A549 (cell line): ENCODE measurements at regions not wholly inside any gene's neighbourhood (a gene's known extent, or its start where the extent isn't known, plus 50 kb on each side); places are given as distances from the start of the nearest gene placed in this dataset.

ENCODE experiments used
- ATAC-seq, 2 experiments: fragments of 200-7000 bp in 1 of 2; fragments of >200 bp in 1 of 2; cut with Nextera tagmentation in 1 of 2; cut with Tn5 transposase in 1 of 2; 3 replicates each; pipeline versions ENCODE4 v1.8.0 to v1.9.1; 2018 to 2020; ENCODE audit warnings: mild to moderate bottlenecking in 1 of 2, moderate library complexity in 1 of 2
- CTCF ChIA-PET: fragments of 300-600 bp; sonication (Branson Sonifier 250); formaldehyde crosslinking; extraction: SDS; loops from one replicate; lab custom pipeline; 2021; ENCODE audit warnings: antibody characterized with exemption, inconsistent platforms; lab: Yijun Ruan, JAX
- POLR2A ChIA-PET: fragments of 350-600 bp; formaldehyde crosslinking; extraction: SDS; loops from one replicate; lab custom pipeline; 2021; ENCODE audit warnings: antibody characterized with exemption, inconsistent platforms; lab: Yijun Ruan, JAX
- DNase-seq, 2 experiments: peaks; one replicate each; pipeline versions ENCODE4 v3.0.0 to v3.0.0-alpha.2; 2011 to 2016; ENCODE audit warnings: low read depth in 1 of 2, low spot score in 1 of 2
- FAIRE-seq: peaks from 2 replicates; lab custom pipeline; 2011; peaks lifted over from hg19 to GRCh38; lab: Jason Lieb, UNC
- H3K27ac ChIP-seq, 2 experiments: fragments of >200 bp; sonication (Bioruptor Twin); formaldehyde crosslinking; 3 replicates each; pipeline ENCODE4 v1.5.1; 2016 to 2017
- H3K4me1 ChIP-seq: fragments of >200 bp; sonication (Bioruptor Twin); formaldehyde crosslinking; 3 replicates; pipeline ENCODE4 v1.6.1; 2016
- H3K4me2 ChIP-seq: fragments of >200 bp; sonication (Bioruptor Twin); formaldehyde crosslinking; 3 replicates; pipeline ENCODE4 v1.6.1; 2016
- H3K4me3 ChIP-seq: fragments of >200 bp; sonication (Bioruptor Twin); formaldehyde crosslinking; 3 replicates; pipeline ENCODE4 v1.5.1; 2016
- H3K9me3 ChIP-seq: fragments of >200 bp; sonication (Bioruptor Twin); formaldehyde crosslinking; 3 replicates; pipeline ENCODE4 v1.6.1; 2016
- ATOH8 ChIP-seq: fragments of 250-450 bp; sonication (Bioruptor Pico); IDR thresholded peaks from 2 replicates; pipeline ENCODE4 v1.5.0; 2020; ENCODE audit warnings: low read depth, mild to moderate bottlenecking, moderate library complexity
- BCL3 ChIP-seq: fragments of >200 bp; sonication (Bioruptor Twin); formaldehyde crosslinking; IDR thresholded peaks from 3 replicates; pipeline ENCODE4 v1.6.1; 2016
- CHD2 ChIP-seq: fragments of 150-350 bp; IDR thresholded peaks from 2 replicates; pipeline ENCODE4 v1.6.1; 2014; ENCODE audit warnings: low read length; ENCODE audit not compliant: partially characterized antibody
- EHMT2 ChIP-seq: fragments of 200-600 bp; sonication (generic); IDR thresholded peaks from 2 replicates; pipeline ENCODE4 v1.6.1; 2016; ENCODE audit warnings: antibody characterized with exemption, low read depth, mild to moderate bottlenecking, moderate library complexity
- EP300 ChIP-seq, 2 experiments: fragments of >200 bp; sonication (Bioruptor Twin); formaldehyde crosslinking; IDR thresholded peaks; 2 replicates in 1 of 2; 3 replicates in 1 of 2; pipeline ENCODE4 v1.6.1; 2016 to 2017
- FOXS1 ChIP-seq: fragments of 250-450 bp; sonication (Bioruptor Pico); IDR thresholded peaks from 2 replicates; pipeline ENCODE4 v1.5.0; 2020; ENCODE audit warnings: mild to moderate bottlenecking, moderate library complexity
- GATA3 ChIP-seq: IDR thresholded peaks from 2 replicates; pipeline ENCODE4 v1.6.1; 2012; ENCODE audit warnings: borderline replicate concordance
- HDAC2 ChIP-seq: fragments of 200-600 bp; sonication (generic); IDR thresholded peaks from 2 replicates; pipeline ENCODE4 v1.6.1; 2016
- HMGXB4 ChIP-seq: fragments of 250-450 bp; sonication (Bioruptor Pico); IDR thresholded peaks from 2 replicates; pipeline ENCODE4 v1.5.0; 2021; ENCODE audit warnings: mild to moderate bottlenecking, moderate library complexity, borderline replicate concordance
- KDM5A ChIP-seq: fragments of 200-600 bp; sonication (generic); IDR thresholded peaks from 2 replicates; pipeline ENCODE4 v1.6.1; 2016; ENCODE audit warnings: antibody characterized with exemption, mild to moderate bottlenecking
- NPAS2 ChIP-seq: fragments of 250-450 bp; sonication (Bioruptor Pico); IDR thresholded peaks from 2 replicates; pipeline ENCODE4 v1.8.0; 2022; ENCODE audit warnings: mild to moderate bottlenecking, moderate library complexity, borderline replicate concordance
- NR3C1 ChIP-seq: fragments of >200 bp; sonication (Bioruptor Twin); formaldehyde crosslinking; IDR thresholded peaks from 3 replicates; pipeline ENCODE4 v1.6.1; 2017
- RAD21 ChIP-seq, 2 experiments: fragments of >200 bp in 1 of 2; sonication (Bioruptor Twin) in 1 of 2; formaldehyde crosslinking in 1 of 2; IDR thresholded peaks in 1 of 2; conservative IDR thresholded peaks in 1 of 2; 2 replicates in 1 of 2; 3 replicates in 1 of 2; pipeline ENCODE4 v1.6.1; 2012 to 2018; ENCODE audit warnings: inconsistent platforms in 1 of 2
- REST ChIP-seq: fragments of 200-600 bp; sonication (generic); IDR thresholded peaks from 2 replicates; pipeline ENCODE4 v1.6.1; 2016; ENCODE audit warnings: antibody characterized with exemption, mild to moderate bottlenecking, moderate library complexity
- SMC3 ChIP-seq: fragments of >200 bp; sonication (Bioruptor Twin); formaldehyde crosslinking; IDR thresholded peaks from 3 replicates; pipeline ENCODE4 v1.6.1; 2018; ENCODE audit warnings: inconsistent platforms
- ZFP36 ChIP-seq: fragments of 450-650 bp; IDR thresholded peaks from 2 replicates; pipeline ENCODE4 v1.6.1; 2014; ENCODE audit warnings: borderline replicate concordance; ENCODE audit not compliant: partially characterized antibody
- ZSCAN20 ChIP-seq: fragments of 250-450 bp; sonication (Bioruptor Pico); IDR thresholded peaks from 2 replicates; pipeline ENCODE4 v1.8.0; 2022; ENCODE audit warnings: mild to moderate bottlenecking, moderate library complexity
- WGBS: methylation state at CpG from one replicate; pipeline ENCODE4 v1.1.6; 2017; ENCODE audit errors: missing lambda C conversion rate; 5-methylcytosine and 5-hydroxymethylcytosine counted together

- POLR2A ChIA-PET: interaction anchor here (1.5 kb wide), 1 partner anchor 560 kb away, joined by 3 read pairs; no protein-coding TSS in a partner anchor
- TF ChIP-seq HMGXB4 (CRISPR knock-in tag): no peak
- TF ChIP-seq HDAC2: no peak
- no peak for TF ChIP-seq SMC3
- no peak for TF ChIP-seq REST
- TF ChIP-seq KDM5A: no peak
- 25% methylated on average over 2 of the region's 2 CpGs for WGBS
- FAIRE-seq (no peak), DNase-seq (no peak), ATAC-seq (no peak)
- Histone ChIP-seq H3K9me3 (no peaks in the 10 kb centered on the region), H3K4me2 (no peak overlapping the region), H3K4me1 (no peaks in the 10 kb centered on the region), H3K4me3 (no peak overlapping the region), H3K27ac (no peak overlapping the region)
- CTCF ChIA-PET: interaction anchor here (0.6 to 2.2 kb wide), 24 partner anchors 7 to 900 kb away, joined by 3 to 17 read pairs (median 4); partner anchors contain the start of gene NT5E
These were observed 127.3 kb upstream of the NT5E start for GRCh38 chr6:85322446-85323105.

- Histone ChIP-seq H3K4me2 (no peak overlapping the region), H3K27ac (no peak overlapping the region), H3K4me3 (no peak overlapping the region), H3K4me1 (no peaks in the 10 kb centered on the region), H3K9me3 (no peaks in the 10 kb centered on the region)
- TF ChIP-seq NR3C1 (no peak), FOXS1 (CRISPR knock-in tag) (no peak), CHD2 (no peak), RAD21 (conservative IDR thresholded peaks at IDR 0.05 in 1 of 2, IDR thresholded peaks at IDR 0.05 in 1 of 2) (no peak), ZFP36 (no peak), ATOH8 (CRISPR knock-in tag) (no peak), EHMT2 (no peak), GATA3 (no peak), SMC3 (no peak), KDM5A (no peak)
- POLR2A ChIA-PET: no interaction called here
- 88% methylated on average over 2 of the region's 2 CpGs for WGBS
- no peak for ATAC-seq
- no peak for DNase-seq
- FAIRE-seq: no peak
- CTCF ChIA-PET: no interaction called here
These were observed 128.0 kb upstream of the NT5E start for GRCh38 chr6:85321906-85322305.

- WGBS: 24% methylated on average over 4 of the region's 7 CpGs
- no peak for FAIRE-seq
- ChIA-PET CTCF (interaction anchor here (2.0 kb wide), 1 partner anchor 9 kb away, joined by 8 read pairs; no protein-coding TSS in a partner anchor), POLR2A (no interaction called here)
- Histone ChIP-seq H3K4me3 (no peak overlapping the region), H3K4me1 (no peaks in the 10 kb centered on the region), H3K9me3 (no peaks in the 10 kb centered on the region), H3K27ac (no peak overlapping the region), H3K4me2 (no peak overlapping the region)
- DNase-seq: no peak
- no peak for ATAC-seq
- TF ChIP-seq NPAS2 (CRISPR knock-in tag): no peak
- TF ChIP-seq ZSCAN20 (CRISPR knock-in tag): no peak
- TF ChIP-seq BCL3: no peak
- TF ChIP-seq FOXS1 (CRISPR knock-in tag): no peak
- TF ChIP-seq EP300 (IDR thresholded peaks at IDR 0.05): no peak
These were observed 135.3 kb upstream of the NT5E start for GRCh38 chr6:85314586-85314985.
